GM23248 (cell line): ENCODE measurements at regions not wholly inside any gene's neighbourhood (a gene's known extent, or its start where the extent isn't known, plus 50 kb on each side); places are given as distances from the start of the nearest gene placed in this dataset.

Experiments used
- DNase-seq: peaks from one replicate; pipeline ENCODE4 v3.0.0-alpha.2; 2015
- H2AFZ ChIP-seq: fragments of 200-600 bp; sonication (generic); 2 replicates; pipeline ENCODE4 v1.6.1; 2016; ENCODE audit warnings: antibody characterized with exemption
- H3F3A ChIP-seq: fragments of 200-600 bp; sonication (generic); 2 replicates; pipeline ENCODE4 v1.6.1; 2016; ENCODE audit warnings: mild to moderate bottlenecking, antibody characterized with exemption, mixed run types; ENCODE audit not compliant: insufficient read depth
- H3K27ac ChIP-seq: fragments of 200-600 bp; sonication (generic); 2 replicates; pipeline ENCODE4 v1.5.1; 2016; ENCODE audit warnings: mild to moderate bottlenecking
- H3K27me3 ChIP-seq: fragments of 200-600 bp; sonication (generic); replicated peaks from 2 replicates; pipeline ENCODE4 v1.6.1; 2016; ENCODE audit warnings: mild to moderate bottlenecking; ENCODE audit not compliant: insufficient read depth
- H3K36me3 ChIP-seq: fragments of 200-600 bp; sonication (generic); 2 replicates; pipeline ENCODE4 v1.6.1; 2016; ENCODE audit warnings: low read depth, mild to moderate bottlenecking
- H3K4me1 ChIP-seq: fragments of 200-600 bp; sonication (generic); 2 replicates; pipeline ENCODE4 v1.6.1; 2016; ENCODE audit warnings: mild to moderate bottlenecking; ENCODE audit not compliant: insufficient read depth
- H3K4me2 ChIP-seq: fragments of 200-600 bp; sonication (generic); one replicate; pipeline ENCODE4 v1.6.1; 2016; ENCODE audit warnings: mild to moderate bottlenecking; ENCODE audit not compliant: unreplicated experiment
- H3K4me3 ChIP-seq: fragments of 200-600 bp; sonication (generic); 2 replicates; pipeline ENCODE4 v1.5.1; 2016; ENCODE audit warnings: mild to moderate bottlenecking
- H3K79me2 ChIP-seq: fragments of 200-600 bp; sonication (generic); 2 replicates; pipeline ENCODE4 v1.6.1; 2016; ENCODE audit warnings: mild to moderate bottlenecking; ENCODE audit not compliant: insufficient read depth
- H3K9ac ChIP-seq: fragments of 200-600 bp; sonication (generic); 2 replicates; pipeline ENCODE4 v1.6.1; 2016; ENCODE audit warnings: mild to moderate bottlenecking
- H3K9me2 ChIP-seq: fragments of 200-600 bp; sonication (generic); 2 replicates; pipeline ENCODE4 v1.6.1; 2016; ENCODE audit warnings: mixed run types, mild to moderate bottlenecking, moderate library complexity; ENCODE audit not compliant: insufficient read depth
- H3K9me3 ChIP-seq: fragments of 200-600 bp; sonication (generic); one replicate; pipeline ENCODE4 v1.6.1; 2017; ENCODE audit warnings: low read depth
- H4K20me1 ChIP-seq: fragments of 200-600 bp; sonication (generic); 2 replicates; pipeline ENCODE4 v1.6.0; 2016; ENCODE audit not compliant: insufficient read depth
- EZH2 ChIP-seq: fragments of 200-600 bp; sonication (generic); IDR thresholded peaks from 2 replicates; pipeline ENCODE4 v1.6.1; 2018; ENCODE audit warnings: antibody characterized with exemption, mild to moderate bottlenecking; ENCODE audit not compliant: insufficient read depth, poor library complexity, severe bottlenecking
- EZH2phosphoT487 ChIP-seq: fragments of 200-600 bp; sonication (generic); IDR thresholded peaks from 2 replicates; pipeline ENCODE4 v1.6.1; 2018; ENCODE audit warnings: antibody characterized with exemption, moderate library complexity, mild to moderate bottlenecking, low read depth; ENCODE audit not compliant: insufficient read depth
- WGBS, 2 experiments: methylation state at CpG; one replicate each; pipeline ENCODE4 v1.1.6; 2015 to 2017; ENCODE audit warnings: low lambda C conversion rate in 2 of 2, low coverage in 1 of 2; ENCODE audit errors: missing lambda C conversion rate in 2 of 2; 5-methylcytosine and 5-hydroxymethylcytosine counted together
- in situ Hi-C: fragments of 300-500 bp; cut with MboI; formaldehyde crosslinking; loops from 2 replicates; pipeline ENCODE4 v1.15.0; 2020

DNA sequence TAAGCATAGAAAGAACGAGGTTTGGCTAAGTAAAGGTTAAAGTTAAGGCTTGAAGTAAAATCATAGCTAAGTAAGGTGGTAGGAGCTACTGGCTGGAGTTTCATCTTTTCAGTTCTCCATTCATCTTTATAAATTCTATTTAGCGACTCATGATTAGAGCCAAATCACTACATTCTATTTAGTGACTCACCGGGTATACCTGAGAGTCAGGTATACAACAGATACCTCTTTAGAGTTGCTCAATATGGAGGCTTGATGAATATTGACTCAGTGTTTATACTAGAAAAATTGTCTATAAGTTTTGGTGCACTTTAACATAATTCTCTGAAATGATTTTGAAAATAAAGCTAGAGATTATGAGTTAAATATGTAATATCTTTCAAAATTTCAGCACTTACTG lies 328.8 kb upstream of the GRM7 start:
- H2AFZ ChIP-seq = no peak overlapping the region
- no peak for DNase-seq
- 20 to 23% methylated on average over 3 of the region's 3 CpGs for WGBS, 2 experiments
- in situ Hi-C loops = no loop called here
- no peaks in the 10 kb centered on the region for H3K79me2 ChIP-seq
- no peak overlapping the region for H3K27ac ChIP-seq
- no peak overlapping the region for H3K4me3 ChIP-seq
- no peaks in the 10 kb centered on the region for H3F3A ChIP-seq
- TF ChIP-seq EZH2phosphoT487 (no peak), EZH2 (no peak)
- no peaks in the 10 kb centered on the region for H3K36me3 ChIP-seq
- no peaks in the 10 kb centered on the region for H3K9me3 ChIP-seq
- H4K20me1 ChIP-seq = no peaks in the 10 kb centered on the region
- H3K9ac ChIP-seq = no peak overlapping the region
- H3K27me3 ChIP-seq = no peaks in the 10 kb centered on the region
- no peak overlapping the region for H3K4me2 ChIP-seq
- no peaks in the 10 kb centered on the region for H3K9me2 ChIP-seq
- H3K4me1 ChIP-seq = no peaks in the 10 kb centered on the region

DNA sequence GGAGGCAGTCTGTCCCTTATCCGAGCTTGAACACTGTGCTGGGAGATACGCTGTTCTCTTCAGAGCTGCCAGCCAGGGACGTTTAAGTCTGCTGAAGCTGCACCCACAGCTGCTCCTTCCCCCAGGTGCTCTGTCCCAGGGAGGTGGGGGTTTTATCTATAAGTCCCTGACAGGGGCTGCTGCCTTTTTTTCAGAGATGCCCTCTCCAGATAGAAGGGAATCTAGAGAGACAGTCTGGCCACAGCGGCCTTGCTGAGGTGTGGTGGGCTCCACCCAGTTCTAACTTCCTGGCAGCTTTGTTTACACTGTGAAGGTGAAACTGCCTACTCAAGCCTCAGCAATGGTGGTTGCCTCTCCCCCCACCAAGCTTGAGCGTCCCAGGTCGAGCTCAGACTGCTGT lies 319.9 kb upstream of the GRM7 start:
- Histone ChIP-seq H3K27me3 (no peaks in the 10 kb centered on the region), H3K27ac (no peak overlapping the region), H3K4me1 (no peaks in the 10 kb centered on the region), H3K4me2 (no peak overlapping the region), H3K9me3 (no peaks in the 10 kb centered on the region), H3K9ac (no peak overlapping the region), H3K9me2 (no peaks in the 10 kb centered on the region), H2AFZ (no peak overlapping the region), H3K4me3 (no peak overlapping the region), H4K20me1 (no peaks in the 10 kb centered on the region), H3K79me2 (no peaks in the 10 kb centered on the region), H3F3A (no peaks in the 10 kb centered on the region), H3K36me3 (no peaks in the 10 kb centered on the region)
- WGBS, 2 experiments = 15 to 19% methylated on average over 5 to 6 of the region's 6 CpGs
- DNase-seq = no peak
- TF ChIP-seq EZH2 (no peak), EZH2phosphoT487 (no peak)
- in situ Hi-C loops = no loop called here

DNA sequence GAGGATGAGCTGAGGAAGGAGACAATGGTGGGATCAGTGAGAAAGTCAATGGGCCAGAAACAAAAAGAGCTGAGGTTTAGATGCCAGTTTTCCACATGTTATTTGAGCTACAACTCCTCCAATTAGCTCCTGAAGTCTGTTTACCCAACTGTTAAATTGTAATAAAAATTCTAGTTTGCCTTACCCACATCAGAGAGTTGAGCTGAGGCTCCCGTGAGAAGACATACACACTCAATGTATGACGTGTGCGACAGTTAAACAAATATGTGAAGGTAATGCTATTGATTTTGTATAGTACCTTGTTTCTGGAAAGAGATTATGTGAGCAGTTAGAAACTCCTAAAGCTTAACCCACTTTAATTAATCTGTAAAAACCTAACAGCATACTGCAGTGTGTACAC lies 318.1 kb upstream of the GRM7 start:
- TF ChIP-seq EZH2phosphoT487 (no peak), EZH2 (no peak)
- WGBS, 2 experiments = 37 to 38% methylated on average over 3 of the region's 3 CpGs
- Histone ChIP-seq H3K9ac (no peak overlapping the region), H3K4me3 (no peak overlapping the region), H3K9me2 (no peaks in the 10 kb centered on the region), H3K79me2 (no peaks in the 10 kb centered on the region), H4K20me1 (no peaks in the 10 kb centered on the region), H3K4me1 (no peaks in the 10 kb centered on the region), H3K27ac (no peak overlapping the region), H3K27me3 (no peaks in the 10 kb centered on the region), H3F3A (no peaks in the 10 kb centered on the region), H3K36me3 (no peaks in the 10 kb centered on the region), H2AFZ (no peak overlapping the region), H3K9me3 (no peaks in the 10 kb centered on the region), H3K4me2 (no peak overlapping the region)
- in situ Hi-C loops = no loop called here
- DNase-seq = no peak

DNA sequence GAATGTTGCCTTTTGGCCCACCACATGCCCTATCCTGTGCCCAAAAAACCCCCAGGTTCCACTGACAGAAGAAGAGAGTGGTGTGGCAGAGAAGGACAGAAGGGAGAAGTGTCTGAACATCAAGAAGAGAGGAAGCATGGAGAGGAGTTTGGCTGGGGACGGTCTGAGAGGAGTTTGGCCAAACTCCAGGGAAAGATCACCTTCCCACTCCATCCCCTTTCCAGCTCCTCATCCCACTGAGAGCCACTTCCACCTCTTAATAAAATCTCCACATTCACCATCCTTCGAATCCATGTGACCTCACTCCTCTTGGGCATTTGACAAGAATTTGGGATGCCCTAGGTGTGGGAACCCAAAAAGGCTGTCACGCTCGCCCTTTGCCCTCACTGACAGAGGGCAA lies 311.6 kb upstream of the GRM7 start:
- H2AFZ ChIP-seq = no peak overlapping the region
- TF ChIP-seq EZH2 (no peak), EZH2phosphoT487 (no peak)
- no peaks in the 10 kb centered on the region for H3F3A ChIP-seq
- no peaks in the 10 kb centered on the region for H3K36me3 ChIP-seq
- H3K9me3 ChIP-seq = peaks cover 4% of the 10 kb centered on the region
- no peaks in the 10 kb centered on the region for H4K20me1 ChIP-seq
- no peaks in the 10 kb centered on the region for H3K4me1 ChIP-seq
- in situ Hi-C loops = no loop called here
- no peak overlapping the region for H3K27ac ChIP-seq
- no peaks in the 10 kb centered on the region for H3K27me3 ChIP-seq
- H3K4me3 ChIP-seq = no peak overlapping the region
- 15 to 27% methylated on average over 4 of the region's 4 CpGs for WGBS, 2 experiments
- H3K79me2 ChIP-seq = no peaks in the 10 kb centered on the region
- no peaks in the 10 kb centered on the region for H3K9me2 ChIP-seq
- H3K9ac ChIP-seq = no peak overlapping the region
- no peak overlapping the region for H3K4me2 ChIP-seq
- DNase-seq = no peak

DNA sequence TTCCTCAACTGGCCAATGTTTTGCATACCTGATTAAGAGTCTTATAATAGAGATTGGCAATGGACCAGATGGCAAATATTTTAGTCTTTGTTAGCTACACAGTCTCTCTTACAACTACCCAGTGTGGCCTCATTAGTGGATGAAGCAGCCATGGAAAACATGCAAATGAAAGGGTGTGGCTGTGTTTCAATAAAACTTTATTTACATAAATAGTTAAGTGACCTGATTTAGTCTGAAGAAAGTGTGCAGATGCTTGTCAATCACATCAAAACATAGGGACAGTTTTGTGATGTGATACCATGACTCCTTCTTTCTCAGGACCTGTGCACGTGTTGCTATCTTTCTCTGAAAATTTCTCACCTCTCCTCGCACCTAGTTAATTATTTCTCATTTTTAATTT lies 309.8 kb upstream of the GRM7 start:
- no peaks in the 10 kb centered on the region for H4K20me1 ChIP-seq
- no peaks in the 10 kb centered on the region for H3K36me3 ChIP-seq
- H3K9me2 ChIP-seq = no peaks in the 10 kb centered on the region
- no peak overlapping the region for H3K9ac ChIP-seq
- H2AFZ ChIP-seq = no peak overlapping the region
- 10% methylated on average over 2 of the region's 2 CpGs for WGBS, 2 experiments
- H3K27me3 ChIP-seq = no peaks in the 10 kb centered on the region
- no peak overlapping the region for H3K27ac ChIP-seq
- TF ChIP-seq EZH2phosphoT487 = no peak
- no peak for TF ChIP-seq EZH2
- H3K9me3 ChIP-seq = peaks cover 4% of the 10 kb centered on the region
- no peak for DNase-seq
- in situ Hi-C loops = no loop called here
- H3K79me2 ChIP-seq = no peaks in the 10 kb centered on the region
- H3K4me2 ChIP-seq = no peak overlapping the region
- no peaks in the 10 kb centered on the region for H3F3A ChIP-seq
- H3K4me3 ChIP-seq = no peak overlapping the region
- no peaks in the 10 kb centered on the region for H3K4me1 ChIP-seq
